GM19239 (cell line): ENCODE measurements at regions not wholly inside any gene's neighbourhood (a gene's known extent, or its start where the extent isn't known, plus 50 kb on each side); places are given as distances from the start of the nearest gene placed in this dataset.
"Not testable (repeated sequence)": the region's sequence is repeated elsewhere in the genome, so short reads cannot be mapped to it uniquely, and the experiment has no call there.

Experiments
- DNase-seq: peaks from one replicate; pipeline ENCODE4 v3.0.0; 2011; ENCODE audit warnings: low spot score; ENCODE audit not compliant: insufficient read length
- FAIRE-seq: peaks from 2 replicates; lab custom pipeline; 2011; peaks lifted over from hg19 to GRCh38; lab: Jason Lieb, UNC

GRCh38 chr4:55028196-55028595, 97.2 kb downstream of the KDR start:
- no peak for FAIRE-seq
- DNase-seq: no peak

GRCh38 chr4:55027596-55027995, 97.8 kb downstream of the KDR start:
- no peak for FAIRE-seq

GRCh38 chr4:55025456-55025855, 99.9 kb downstream of the KDR start:
- FAIRE-seq, DNase-seq: not testable (repeated sequence)

More at GRCh38 chr4:55027596-55027995, 97.8 kb downstream of the KDR start:
- no peak for DNase-seq

GRCh38 chr4:55023030-55023429, 102.4 kb downstream of the KDR start:
- DNase-seq (no peak), FAIRE-seq (no peak)

- DNase-seq (no peak), FAIRE-seq (no peak)
Observed at GRCh38 chr4:55021214-55021613, 104.2 kb downstream of the KDR start.

GRCh38 chr4:55020131-55020530, 105.3 kb downstream of the KDR start:
- DNase-seq (no peak), FAIRE-seq (no peak)

GRCh38 chr4:55018978-55019377, 106.4 kb downstream of the KDR start:
- no peak for FAIRE-seq
- no peak for DNase-seq

GRCh38 chr4:55018521-55018920, 106.9 kb downstream of the KDR start:
- FAIRE-seq: no peak
- no peak for DNase-seq

- DNase-seq: no peak
- FAIRE-seq: no peak
Observed at GRCh38 chr4:55017406-55017805, 108.0 kb downstream of the KDR start.

- no peak for DNase-seq
- FAIRE-seq: no peak
Observed at GRCh38 chr4:55016131-55016530, 109.3 kb downstream of the KDR start.

GRCh38 chr4:55014876-55015275, 110.5 kb downstream of the KDR start:
- FAIRE-seq: no peak
- no peak for DNase-seq

- FAIRE-seq (no peak), DNase-seq (no peak)
Observed at GRCh38 chr4:55013431-55013955, 111.9 kb downstream of the KDR start.

- FAIRE-seq: no peak
- no peak for DNase-seq
Observed at GRCh38 chr4:55012363-55013230, 112.8 kb downstream of the KDR start.

- DNase-seq (no peak), FAIRE-seq (no peak)
Observed at GRCh38 chr4:55011761-55012160, 113.6 kb downstream of the KDR start.

- no peak for FAIRE-seq
Observed at GRCh38 chr4:55010550-55010949, 114.8 kb downstream of the KDR start.

GRCh38 chr4:55008166-55009056, 117.0 kb downstream of the KDR start:
- FAIRE-seq: no peak
- no peak for DNase-seq

More at GRCh38 chr4:55010550-55010949, 114.8 kb downstream of the KDR start:
- no peak for DNase-seq

GRCh38 chr4:55005910-55006309, 119.5 kb downstream of the KDR start:
- no peak for DNase-seq
- no peak for FAIRE-seq

- no peak for FAIRE-seq
- DNase-seq: no peak
Observed at GRCh38 chr4:55004831-55005230, 120.6 kb downstream of the KDR start.

- FAIRE-seq (no peak), DNase-seq (no peak)
Observed at GRCh38 chr4:55002431-55002830, 123.0 kb downstream of the KDR start.

- FAIRE-seq (no peak), DNase-seq (no peak)
Observed at GRCh38 chr4:55001538-55001937, 123.9 kb downstream of the KDR start.

- DNase-seq (no peak), FAIRE-seq (no peak)
Observed at GRCh38 chr4:54999003-54999402, 126.4 kb downstream of the KDR start.
